ENCODE measurements at regions not wholly inside any gene's neighbourhood (a gene's known extent, or its start where the extent isn't known, plus 50 kb on each side); places are given as distances from the start of the nearest gene placed in this dataset.

DNA sequence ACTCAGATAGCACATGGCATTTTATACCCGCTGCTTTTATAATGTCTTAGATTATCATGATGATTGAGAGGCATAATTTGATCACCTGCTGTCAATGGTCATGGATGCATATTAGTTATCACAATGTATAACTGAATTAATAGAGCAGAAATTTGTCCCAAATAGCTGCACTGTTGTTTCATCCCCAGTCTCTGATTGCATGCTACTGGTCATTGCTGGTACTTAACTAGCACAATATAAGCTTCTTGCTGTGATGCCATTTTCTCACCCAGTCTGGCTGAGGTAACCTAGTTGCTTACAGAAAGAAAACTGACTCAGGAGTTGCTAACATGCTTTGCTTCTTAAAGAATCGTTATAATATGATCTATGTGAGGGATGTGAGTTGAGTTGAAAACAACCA lies 76.8 kb upstream of the PLEKHA5 start:
- H3K4me2 ChIP-seq (ENCODE audit: low read length) = peak overlapping the region; percentile 14
- H3K36me3 ChIP-seq (ENCODE audit: insufficient read depth, low read length) = no peaks in the 10 kb centered on the region
- peak overlapping the region; percentile 72 for H3K27ac ChIP-seq (ENCODE audit: low read length)
- H3K27me3 ChIP-seq (ENCODE audit: insufficient read depth, low read depth, low read length) = no peaks in the 10 kb centered on the region
- TF ChIP-seq RAD21 (conservative IDR thresholded peaks at IDR 0.05) (peak; percentile 58), EZH2 (IDR thresholded peaks at IDR 0.05; ENCODE audit: borderline replicate concordance, insufficient read depth, low read length, poor library complexity, severe bottlenecking) (no peak), POLR2AphosphoS5 (IDR thresholded peaks at IDR 0.05) (peak; percentile 47), CTCF (IDR thresholded peaks at IDR 0.05; ENCODE audit: poor library complexity, severe bottlenecking) (peak; percentile 44), EP300 (conservative IDR thresholded peaks at IDR 0.05; ENCODE audit: poor library complexity, severe bottlenecking) (no peak), REST (IDR thresholded peaks at IDR 0.05; ENCODE audit: borderline replicate concordance) (peak; percentile 30), TAF1 (IDR thresholded peaks at IDR 0.05; ENCODE audit: low read depth) (no peak), SMC3 (conservative IDR thresholded peaks at IDR 0.05; ENCODE audit: poor library complexity) (peak; percentile 26), MXI1 (conservative IDR thresholded peaks at IDR 0.05; ENCODE audit: poor library complexity, severe bottlenecking) (no peak)
- H4K20me1 ChIP-seq (ENCODE audit: insufficient read depth) = no peaks in the 10 kb centered on the region
- no peak overlapping the region for H3K9ac ChIP-seq (ENCODE audit: low read length)
- H3K79me2 ChIP-seq (replicated peaks; ENCODE audit: insufficient read depth, low read length) = no peaks in the 10 kb centered on the region
- H2AFZ ChIP-seq (ENCODE audit: low read depth, low read length) = peak overlapping the region; percentile 2
- peak overlapping the region; percentile 38 for H3K4me3 ChIP-seq (ENCODE audit: low read length)
- H3K9me2 ChIP-seq (ENCODE audit: insufficient read depth, low read length) = no peaks in the 10 kb centered on the region
- no peaks in the 10 kb centered on the region for H3K9me3 ChIP-seq (ENCODE audit: low read length)
- no peaks in the 10 kb centered on the region for H3F3A ChIP-seq (ENCODE audit: insufficient read depth, low read length, poor library complexity, severe bottlenecking)

DNA sequence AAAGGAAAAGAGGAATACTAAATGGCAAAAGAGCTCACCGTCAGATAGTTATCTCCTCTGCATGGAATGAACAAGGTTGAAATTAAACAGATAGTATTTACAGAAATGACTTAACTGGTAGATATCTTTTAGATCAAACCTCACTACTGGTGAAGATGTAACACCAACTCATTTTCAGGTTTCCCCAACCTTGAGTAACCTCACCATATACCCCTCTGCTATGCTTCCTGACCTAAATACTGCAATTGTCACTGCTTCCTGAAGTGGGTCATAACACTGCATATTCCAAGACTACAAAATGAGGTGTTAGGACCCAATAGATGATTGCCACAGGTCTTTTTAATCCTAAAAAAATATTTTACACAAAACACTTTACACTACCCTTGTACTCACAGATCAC lies 76.3 kb upstream of the PLEKHA5 start:
- Histone ChIP-seq H3K4me3 (ENCODE audit: low read length) (no peak overlapping the region), H3K27me3 (ENCODE audit: insufficient read depth, low read depth, low read length) (no peaks in the 10 kb centered on the region), H4K20me1 (ENCODE audit: insufficient read depth) (no peaks in the 10 kb centered on the region), H3K9me2 (ENCODE audit: insufficient read depth, low read length) (no peaks in the 10 kb centered on the region), H3F3A (ENCODE audit: insufficient read depth, low read length, poor library complexity, severe bottlenecking) (no peaks in the 10 kb centered on the region), H3K4me2 (ENCODE audit: low read length) (peak overlapping the region; percentile 14), H3K9ac (ENCODE audit: low read length) (no peak overlapping the region), H3K27ac (ENCODE audit: low read length) (peak overlapping the region; percentile 72), H3K79me2 (replicated peaks; ENCODE audit: insufficient read depth, low read length) (no peaks in the 10 kb centered on the region), H2AFZ (ENCODE audit: low read depth, low read length) (peak overlapping the region; percentile 2), H3K36me3 (ENCODE audit: insufficient read depth, low read length) (no peaks in the 10 kb centered on the region), H3K9me3 (ENCODE audit: low read length) (no peaks in the 10 kb centered on the region)
- TF ChIP-seq REST (IDR thresholded peaks at IDR 0.05; ENCODE audit: borderline replicate concordance) = no peak
